ENCODE measurements at regions not wholly inside any gene's neighbourhood (a gene's known extent, or its start where the extent isn't known, plus 50 kb on each side); places are given as distances from the start of the nearest gene placed in this dataset.

DNA sequence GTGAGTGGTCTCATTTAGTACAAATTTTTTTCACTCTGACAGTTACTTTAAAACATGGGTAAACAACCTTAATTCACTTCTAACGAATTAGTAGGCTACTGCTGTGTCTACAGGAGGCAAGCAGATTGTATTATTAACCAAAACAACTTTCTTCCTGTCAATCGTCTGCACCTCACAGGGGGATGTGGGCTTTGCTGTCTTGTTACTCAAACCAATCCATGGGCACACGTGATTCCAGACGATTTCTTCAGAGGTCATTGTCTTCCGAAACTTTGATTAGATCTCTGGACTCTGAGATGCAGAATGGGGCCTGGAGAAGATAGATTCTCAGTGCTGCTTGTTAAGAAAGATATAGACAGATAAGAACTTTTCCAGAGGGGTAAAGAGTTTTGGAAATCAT, 327.8 kb downstream of the DHX15 start:
- TF ChIP-seq RAD21 (IDR thresholded peaks at IDR 0.05 in 1 of 2, conservative IDR thresholded peaks at IDR 0.05 in 1 of 2; ENCODE audit: low read depth in 2 of 2, low read length in 2 of 2) (no peak), SIX5 (IDR thresholded peaks at IDR 0.05; ENCODE audit: low read depth, low read length) (no peak), MAFK (IDR thresholded peaks at IDR 0.05; ENCODE audit: low read depth, low read length) (no peak), JUND (IDR thresholded peaks at IDR 0.05; ENCODE audit: low read length) (no peak), EP300 (IDR thresholded peaks at IDR 0.05; ENCODE audit: borderline replicate concordance in 1 of 2, low read depth in 2 of 2, low read length in 2 of 2) (no peak), CEBPB (IDR thresholded peaks at IDR 0.05; ENCODE audit: low read depth, low read length) (no peak), EZH2 (IDR thresholded peaks at IDR 0.05; ENCODE audit: low read depth, low read length, severe bottlenecking) (no peak)
- TF ChIP-seq, protein P1, sequence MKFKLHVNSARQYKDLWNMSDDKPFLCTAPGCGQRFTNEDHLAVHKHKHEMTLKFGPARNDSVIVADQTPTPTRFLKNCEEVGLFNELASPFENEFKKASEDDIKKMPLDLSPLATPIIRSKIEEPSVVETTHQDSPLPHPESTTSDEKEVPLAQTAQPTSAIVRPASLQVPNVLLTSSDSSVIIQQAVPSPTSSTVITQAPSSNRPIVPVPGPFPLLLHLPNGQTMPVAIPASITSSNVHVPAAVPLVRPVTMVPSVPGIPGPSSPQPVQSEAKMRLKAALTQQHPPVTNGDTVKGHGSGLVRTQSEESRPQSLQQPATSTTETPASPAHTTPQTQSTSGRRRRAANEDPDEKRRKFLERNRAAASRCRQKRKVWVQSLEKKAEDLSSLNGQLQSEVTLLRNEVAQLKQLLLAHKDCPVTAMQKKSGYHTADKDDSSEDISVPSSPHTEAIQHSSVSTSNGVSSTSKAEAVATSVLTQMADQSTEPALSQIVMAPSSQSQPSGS (IDR thresholded peaks at IDR 0.05; ENCODE audit: low read length) = no peak
- TF ChIP-seq, protein P2, sequence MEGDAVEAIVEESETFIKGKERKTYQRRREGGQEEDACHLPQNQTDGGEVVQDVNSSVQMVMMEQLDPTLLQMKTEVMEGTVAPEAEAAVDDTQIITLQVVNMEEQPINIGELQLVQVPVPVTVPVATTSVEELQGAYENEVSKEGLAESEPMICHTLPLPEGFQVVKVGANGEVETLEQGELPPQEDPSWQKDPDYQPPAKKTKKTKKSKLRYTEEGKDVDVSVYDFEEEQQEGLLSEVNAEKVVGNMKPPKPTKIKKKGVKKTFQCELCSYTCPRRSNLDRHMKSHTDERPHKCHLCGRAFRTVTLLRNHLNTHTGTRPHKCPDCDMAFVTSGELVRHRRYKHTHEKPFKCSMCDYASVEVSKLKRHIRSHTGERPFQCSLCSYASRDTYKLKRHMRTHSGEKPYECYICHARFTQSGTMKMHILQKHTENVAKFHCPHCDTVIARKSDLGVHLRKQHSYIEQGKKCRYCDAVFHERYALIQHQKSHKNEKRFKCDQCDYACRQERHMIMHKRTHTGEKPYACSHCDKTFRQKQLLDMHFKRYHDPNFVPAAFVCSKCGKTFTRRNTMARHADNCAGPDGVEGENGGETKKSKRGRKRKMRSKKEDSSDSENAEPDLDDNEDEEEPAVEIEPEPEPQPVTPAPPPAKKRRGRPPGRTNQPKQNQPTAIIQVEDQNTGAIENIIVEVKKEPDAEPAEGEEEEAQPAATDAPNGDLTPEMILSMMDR (IDR thresholded peaks at IDR 0.05; ENCODE audit: control extremely low read depth in 1 of 3, insufficient read depth in 1 of 3, low read depth in 1 of 3, low read length in 3 of 3) = no peak
- TF ChIP-seq, protein P3, sequence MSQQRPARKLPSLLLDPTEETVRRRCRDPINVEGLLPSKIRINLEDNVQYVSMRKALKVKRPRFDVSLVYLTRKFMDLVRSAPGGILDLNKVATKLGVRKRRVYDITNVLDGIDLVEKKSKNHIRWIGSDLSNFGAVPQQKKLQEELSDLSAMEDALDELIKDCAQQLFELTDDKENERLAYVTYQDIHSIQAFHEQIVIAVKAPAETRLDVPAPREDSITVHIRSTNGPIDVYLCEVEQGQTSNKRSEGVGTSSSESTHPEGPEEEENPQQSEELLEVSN (IDR thresholded peaks at IDR 0.05) = no peak
